ENCODE measurements at regions not wholly inside any gene's neighbourhood (a gene's known extent, or its start where the extent isn't known, plus 50 kb on each side); places are given as distances from the start of the nearest gene placed in this dataset.

GRCh38 chr10:126849646-126850045 lies 55.6 kb upstream of the DOCK1 start:
- Histone ChIP-seq H3K4me3 (ENCODE audit: low read depth in 2 of 2, low read length in 2 of 2) (no peak overlapping the region), H3K36me3 (ENCODE audit: control insufficient read depth, insufficient read depth, low read length) (no peaks in the 10 kb centered on the region), H3K27ac (ENCODE audit: low read length) (no peak overlapping the region), H3K4me1 (ENCODE audit: control insufficient read depth, insufficient read depth, low read length) (no peaks in the 10 kb centered on the region), H3K27me3 (ENCODE audit: control insufficient read depth, insufficient read depth, low read length) (peaks cover 8% of the 10 kb centered on the region; the same call in 1 of the 2 replicates), H3K9me3 (ENCODE audit: control insufficient read depth, insufficient read depth, low read depth, low read length) (no peaks in the 10 kb centered on the region)
- CTCF ChIA-PET = no interaction called here
- in situ Hi-C loops (cut with HindIII; ENCODE audit: low pct_unique_long_range_greater_than_20kb, low sequenced_read_pairs) (no loop called here), intact Hi-C loops (cut with micrococcal nuclease; ENCODE audit: unreplicated experiment) (no loop called here)
- no peak for TF ChIP-seq POLR2AphosphoS5 (IDR thresholded peaks at IDR 0.05; ENCODE audit: low read depth, low read length)
- no peak for TF ChIP-seq CTCF (IDR thresholded peaks at IDR 0.05)
- no peak for TF ChIP-seq REST (IDR thresholded peaks at IDR 0.05; ENCODE audit: insufficient read depth in 1 of 2, low read depth in 2 of 2, low read length in 1 of 2)
- TF ChIP-seq TCF7L2 (IDR thresholded peaks at IDR 0.05; ENCODE audit: low read depth, low read length) = no peak
- no peak for TF ChIP-seq SIN3A (IDR thresholded peaks at IDR 0.05; ENCODE audit: borderline replicate concordance, insufficient read depth, low read depth, low read length)
- POLR2A ChIA-PET = no interaction called here
- ATAC-seq (no peak), DNase-seq (ENCODE audit: low read depth, low spot score) (no peak)
- BruUV-seq (replicated peaks) = no TSS peak

DNA sequence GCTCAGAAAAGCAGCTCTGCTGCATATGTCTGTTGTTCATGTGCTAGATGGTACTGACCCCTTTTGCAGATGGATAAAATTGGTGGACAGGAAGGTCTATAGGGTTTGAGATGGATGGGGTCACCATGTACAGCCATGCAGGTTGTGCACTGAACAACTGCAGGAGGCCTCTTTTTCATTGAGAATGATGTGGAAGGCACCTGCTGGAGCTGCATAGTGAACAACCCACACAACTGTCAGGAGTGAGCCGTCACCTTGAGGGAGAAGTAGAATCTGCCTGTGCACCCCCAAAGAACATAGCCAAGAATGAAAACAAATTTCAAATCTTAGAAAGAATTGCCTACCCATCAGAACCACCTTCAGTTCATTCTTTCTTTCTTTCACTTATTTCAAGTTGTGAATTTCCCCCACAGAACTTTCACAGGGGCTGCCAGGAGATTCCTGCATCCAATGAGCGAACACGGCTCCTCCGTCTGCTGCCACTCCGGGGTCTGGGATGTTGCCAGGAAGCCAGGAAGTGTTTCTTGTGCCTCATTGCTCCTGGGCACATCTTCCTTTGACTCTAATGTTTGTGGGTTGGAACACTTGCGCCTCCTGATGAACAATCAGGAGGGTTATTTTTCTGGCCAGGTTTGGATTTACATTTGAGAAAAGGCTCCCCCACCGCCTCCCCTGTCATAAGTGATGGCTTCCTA lies 53.7 kb upstream of the DOCK1 start:
- intact Hi-C loops (cut with micrococcal nuclease; ENCODE audit: unreplicated experiment) = no loop called here
- Histone ChIP-seq H3K4me1 (ENCODE audit: control insufficient read depth, insufficient read depth, low read length) (no peaks in the 10 kb centered on the region), H3K36me3 (ENCODE audit: control insufficient read depth, insufficient read depth, low read length) (no peaks in the 10 kb centered on the region), H3K4me3 (ENCODE audit: low read depth in 2 of 2, low read length in 2 of 2) (no peak overlapping the region), H3K9me3 (ENCODE audit: control insufficient read depth, insufficient read depth, low read depth, low read length) (no peaks in the 10 kb centered on the region), H3K27ac (ENCODE audit: low read length) (no peak overlapping the region), H3K27me3 (ENCODE audit: control insufficient read depth, insufficient read depth, low read length) (peaks cover 13% of the 10 kb centered on the region)
- CTCF ChIA-PET = interaction anchor here (0.5 to 0.6 kb wide), 2 partner anchors 416 to 876 kb away, joined by 3 read pairs; no protein-coding TSS in a partner anchor
- TF ChIP-seq POLR2AphosphoS5 (IDR thresholded peaks at IDR 0.05; ENCODE audit: low read depth, low read length) (no peak), REST (IDR thresholded peaks at IDR 0.05; ENCODE audit: insufficient read depth in 1 of 2, low read depth in 2 of 2, low read length in 1 of 2) (no peak), CTCF (IDR thresholded peaks at IDR 0.05) (no peak), TCF7L2 (IDR thresholded peaks at IDR 0.05; ENCODE audit: low read depth, low read length) (no peak), SIN3A (IDR thresholded peaks at IDR 0.05; ENCODE audit: borderline replicate concordance, insufficient read depth, low read depth, low read length) (no peak)
- in situ Hi-C loops (cut with HindIII; ENCODE audit: low pct_unique_long_range_greater_than_20kb, low sequenced_read_pairs) = no loop called here
- no peak for DNase-seq (ENCODE audit: low read depth, low spot score)
- POLR2A ChIA-PET = no interaction called here
- no TSS peak for BruUV-seq (replicated peaks)
- no peak for ATAC-seq

Data from Panc1 (cell line).